Skeletal muscle cell (primary cell): ENCODE measurements at regions not wholly inside any gene's neighbourhood (a gene's known extent, or its start where the extent isn't known, plus 50 kb on each side); places are given as distances from the start of the nearest gene placed in this dataset.

ENCODE experiments used
- DNase-seq: peaks from one replicate; pipeline ENCODE4 v3.0.0-alpha.2; 2010; ENCODE audit warnings: low read depth
- H3K4me3 ChIP-seq: 2 replicates; pipeline ENCODE4 v1.5.1; 2011; ENCODE audit warnings: low read depth, mild to moderate bottlenecking, control low read depth, low read length, moderate library complexity

DNA sequence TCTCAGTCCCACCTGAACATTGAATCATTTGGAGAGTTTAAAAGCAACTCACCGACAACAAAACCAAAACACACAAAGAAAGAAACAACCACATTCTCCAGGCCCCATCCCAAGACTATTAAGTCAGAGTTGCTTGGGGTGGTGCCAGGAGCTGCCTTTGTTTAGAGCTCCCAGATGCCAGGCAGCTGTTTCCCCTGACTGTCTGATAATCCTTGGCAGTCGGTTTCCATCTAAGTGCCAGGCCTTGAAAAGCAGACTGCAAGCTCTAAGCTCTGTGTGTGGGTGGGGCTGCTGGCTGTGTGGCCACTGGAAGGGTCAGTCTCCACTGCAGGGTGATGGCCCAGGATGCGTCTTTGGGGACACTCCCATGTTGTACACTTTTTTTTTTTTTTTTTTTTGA is 255.3 kb upstream of the AGAP1 start:
- no peak overlapping the region for H3K4me3 ChIP-seq
- peak; percentile 61 for DNase-seq

GRCh38 chr2:235240574-235240973 is 253.3 kb upstream of the AGAP1 start:
- no peak for DNase-seq
- H3K4me3 ChIP-seq: no peak overlapping the region

DNA sequence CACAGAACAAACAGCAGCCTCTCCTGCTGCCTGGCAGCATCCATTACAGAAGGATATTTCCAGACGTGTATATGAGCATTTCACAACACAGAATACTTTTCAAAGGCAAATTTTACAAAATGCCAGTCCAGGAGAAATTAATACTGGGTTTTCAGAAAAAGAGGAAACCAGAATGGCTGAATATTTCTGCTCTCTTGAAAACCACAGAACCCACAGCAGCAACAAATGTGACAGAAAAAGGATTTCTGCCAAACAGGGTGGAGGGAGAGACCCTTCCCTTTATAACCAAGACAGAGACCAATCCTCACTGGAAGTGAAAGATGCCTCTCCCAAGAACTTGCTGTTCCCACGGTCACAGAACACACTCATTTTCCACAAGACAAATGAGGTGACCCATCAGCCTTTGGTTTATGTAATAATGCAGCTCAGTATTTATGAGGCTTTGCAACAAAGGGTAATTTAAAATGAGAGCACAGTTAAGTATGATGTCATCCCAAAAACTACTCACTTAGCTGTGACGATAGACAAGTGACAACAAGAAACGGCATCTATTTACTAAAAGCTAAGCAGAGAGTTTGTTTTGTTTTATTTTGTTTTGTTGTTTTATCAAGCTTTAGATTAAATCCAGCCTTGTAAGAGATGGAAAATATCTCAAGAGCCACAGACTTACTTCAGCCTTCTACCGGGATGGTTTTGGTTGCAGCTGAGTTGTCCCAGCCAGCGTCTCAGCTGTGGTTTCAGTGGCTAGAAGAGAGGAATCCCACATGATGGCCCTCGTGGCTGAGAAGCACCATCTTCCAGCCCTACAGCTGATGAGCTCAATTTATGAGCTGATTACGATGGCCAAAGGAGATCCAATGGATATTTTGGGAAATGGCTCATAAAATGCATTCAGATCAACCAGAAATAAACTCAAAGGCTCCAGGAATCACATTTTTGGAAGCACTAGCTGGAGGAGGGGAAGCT is 249.3 kb upstream of the AGAP1 start:
- no peak for DNase-seq
- H3K4me3 ChIP-seq: no peak overlapping the region

DNA sequence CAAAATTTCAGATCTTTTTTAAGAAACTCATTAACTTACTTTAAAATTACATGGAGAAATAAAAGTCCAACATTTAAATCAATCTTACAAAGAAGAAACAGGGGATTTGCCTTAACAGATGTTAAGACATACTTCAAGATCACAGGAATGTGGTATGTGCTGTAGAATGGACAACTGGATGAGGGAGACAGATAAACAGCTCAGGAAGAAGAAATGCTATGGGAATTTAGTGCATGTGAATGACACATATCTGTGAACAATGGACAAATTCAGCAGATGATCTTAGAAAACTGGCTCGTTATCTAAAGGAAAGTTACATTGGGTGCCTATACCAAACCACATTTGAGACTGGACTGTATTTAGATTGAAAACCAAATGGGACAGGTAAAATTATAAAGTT is 246.8 kb upstream of the AGAP1 start:
- no peak for DNase-seq
- no peak overlapping the region for H3K4me3 ChIP-seq

DNA sequence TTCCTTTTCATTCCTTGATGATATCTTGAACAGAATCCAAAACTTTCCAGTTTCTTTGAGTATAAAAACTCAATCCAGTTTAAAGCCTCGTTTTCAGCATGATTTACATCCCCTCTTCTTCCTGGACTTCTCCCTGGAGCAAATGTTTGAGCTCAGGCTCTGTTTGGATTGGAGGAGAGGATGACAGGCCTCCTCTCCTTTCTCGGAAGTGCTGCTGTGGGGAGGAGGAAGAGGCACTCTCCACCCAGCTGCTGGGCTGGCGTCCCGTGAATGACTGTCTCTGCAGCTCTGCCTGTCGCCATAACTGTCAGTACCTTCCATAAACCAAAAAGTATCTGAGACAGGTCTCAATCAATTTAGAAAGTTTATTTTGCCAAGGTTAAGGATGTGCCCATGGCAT is 238.2 kb upstream of the AGAP1 start:
- no peak overlapping the region for H3K4me3 ChIP-seq
- no peak for DNase-seq

GRCh38 chr2:235257590-235257989 is 236.3 kb upstream of the AGAP1 start:
- no peak overlapping the region for H3K4me3 ChIP-seq
- DNase-seq: no peak

GRCh38 chr2:235262750-235263149 is 231.1 kb upstream of the AGAP1 start:
- DNase-seq: no peak
- no peak overlapping the region for H3K4me3 ChIP-seq

DNA sequence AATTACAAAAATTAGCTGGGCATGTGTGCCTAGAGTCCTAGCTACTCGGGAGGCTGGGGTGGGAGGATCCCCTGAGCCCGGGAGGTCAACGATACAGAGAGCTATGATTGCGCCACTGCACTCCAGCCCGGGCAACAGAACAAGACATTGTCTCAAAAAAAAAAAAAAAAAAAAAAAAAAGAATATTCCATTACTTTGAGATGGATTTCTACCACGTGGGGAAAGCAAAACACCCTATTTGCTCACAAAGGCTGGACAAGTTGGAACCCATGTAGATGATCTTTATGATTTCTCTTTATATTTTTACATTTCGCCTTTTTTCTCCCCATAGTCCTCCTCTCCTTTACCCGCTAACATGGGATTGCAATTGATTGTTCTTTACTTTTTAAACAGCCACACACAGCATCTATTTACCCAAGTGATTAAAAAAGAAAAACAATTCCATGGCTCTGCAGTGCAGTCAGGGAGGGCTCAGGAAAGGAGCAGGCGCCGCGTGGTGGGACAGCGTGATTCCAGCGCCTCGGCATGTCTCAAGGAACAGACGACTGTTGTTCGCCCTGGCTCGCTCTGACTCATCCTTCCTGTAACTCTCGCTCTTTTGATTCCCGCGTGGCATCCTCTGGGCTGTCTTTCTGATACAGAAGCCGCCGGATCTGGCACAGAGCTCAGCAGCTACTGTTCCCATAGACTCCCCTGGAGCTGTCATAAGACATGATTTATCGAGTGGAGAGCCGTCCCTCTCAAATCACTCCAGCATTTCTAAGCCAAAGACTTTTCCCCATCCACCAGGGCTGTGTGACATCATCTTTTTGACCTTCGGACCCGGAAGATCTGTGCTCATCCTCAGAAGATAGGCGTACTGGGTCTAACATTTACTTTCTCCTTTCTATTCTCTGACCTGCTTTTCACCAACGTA is 230.4 kb upstream of the AGAP1 start:
- H3K4me3 ChIP-seq: peak overlapping the region; percentile 9
- DNase-seq: peak; percentile 93

GRCh38 chr2:235264121-235264493 is 229.7 kb upstream of the AGAP1 start:
- H3K4me3 ChIP-seq: no peak overlapping the region
- no peak for DNase-seq

DNA sequence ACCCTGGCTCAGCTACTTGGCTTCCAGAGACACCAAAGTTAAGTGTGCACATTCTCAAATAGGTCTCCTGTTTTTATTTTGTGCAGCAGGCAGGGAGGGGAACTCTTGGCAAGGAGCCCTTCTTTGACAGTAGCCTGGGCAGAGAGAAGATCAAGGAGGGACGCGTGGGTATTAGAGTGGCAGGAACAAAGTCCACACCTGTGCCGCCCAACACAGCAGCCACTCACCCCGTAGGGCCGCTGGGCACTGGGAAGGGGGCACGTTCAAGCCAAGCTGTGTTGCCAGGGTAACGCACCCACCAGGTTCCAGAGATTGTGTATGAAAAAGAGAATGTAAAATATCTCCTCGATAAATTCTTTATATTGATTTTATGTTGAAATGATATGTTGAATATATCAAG is 229.3 kb upstream of the AGAP1 start:
- no peak for DNase-seq
- no peak overlapping the region for H3K4me3 ChIP-seq

DNA sequence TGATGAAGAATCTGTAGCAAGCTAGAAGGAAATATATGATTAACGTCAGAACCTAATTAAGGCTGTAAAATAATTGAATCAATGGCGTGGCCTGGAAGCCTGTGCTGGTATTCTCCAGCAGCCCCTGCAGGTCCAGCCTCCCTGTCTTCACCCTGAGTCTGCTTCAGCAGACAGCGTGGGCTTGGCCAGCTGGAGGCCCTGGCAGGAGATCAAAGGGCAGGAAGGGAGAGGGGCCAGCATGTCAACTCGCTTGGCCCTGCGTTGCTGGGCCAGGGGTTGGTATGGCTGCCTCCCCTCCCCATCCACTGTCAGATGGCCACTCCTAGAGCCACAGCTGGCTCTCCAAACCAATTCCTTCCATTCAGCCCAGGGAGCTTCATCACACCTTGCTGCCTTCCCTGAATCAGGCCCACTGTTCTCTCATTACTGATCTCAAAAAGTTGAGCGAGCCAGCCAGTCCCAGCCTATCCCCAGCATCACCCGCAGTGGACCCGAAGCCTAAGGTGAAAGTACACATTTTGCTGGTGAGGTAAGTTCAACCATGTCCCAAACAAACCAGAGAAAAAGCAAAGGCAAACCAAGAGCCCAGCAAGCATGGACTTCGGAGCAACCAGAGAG is 228.4 kb upstream of the AGAP1 start:
- no peak overlapping the region for H3K4me3 ChIP-seq
- no peak for DNase-seq

DNA sequence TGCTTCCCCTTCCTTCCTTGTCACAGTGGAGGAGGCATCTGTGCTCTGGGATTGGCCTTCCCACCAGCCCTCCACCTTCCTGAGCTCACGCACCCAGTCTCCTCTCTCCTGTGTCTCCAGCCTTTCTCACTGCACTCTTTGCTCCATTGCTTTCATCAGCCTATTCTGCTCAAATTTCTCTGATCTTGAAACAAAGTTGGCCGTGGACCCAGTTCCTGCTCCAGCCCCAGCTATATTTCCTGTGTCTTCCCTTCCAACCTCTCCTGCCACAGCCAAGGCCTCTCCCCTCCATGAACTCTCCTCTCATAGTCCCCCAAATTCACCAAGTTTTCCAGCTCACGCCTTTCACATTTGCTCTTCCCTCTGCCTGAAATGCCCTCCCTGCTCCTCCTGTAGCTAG is 226.6 kb upstream of the AGAP1 start:
- DNase-seq: no peak
- H3K4me3 ChIP-seq: no peak overlapping the region

DNA sequence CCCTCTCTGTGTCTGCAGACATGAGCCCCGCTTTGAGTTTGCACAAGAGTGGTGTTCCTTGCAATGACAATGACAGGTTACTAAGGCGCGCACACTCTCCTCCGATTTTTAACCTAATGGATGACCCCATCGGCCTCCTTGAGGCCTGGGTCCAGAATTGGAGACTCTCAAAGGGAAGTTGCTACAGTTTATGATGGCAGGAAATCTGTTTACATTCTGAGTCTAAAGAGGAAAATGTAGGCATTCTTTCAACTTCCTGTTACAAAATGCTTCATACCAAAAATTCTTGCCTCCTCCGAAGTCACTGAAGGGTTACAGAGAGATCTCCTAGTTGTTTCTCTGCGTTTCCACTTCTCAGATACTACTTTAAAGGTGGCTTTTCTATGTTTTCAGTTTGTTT is 225.3 kb upstream of the AGAP1 start:
- H3K4me3 ChIP-seq: no peak overlapping the region
- no peak for DNase-seq

DNA sequence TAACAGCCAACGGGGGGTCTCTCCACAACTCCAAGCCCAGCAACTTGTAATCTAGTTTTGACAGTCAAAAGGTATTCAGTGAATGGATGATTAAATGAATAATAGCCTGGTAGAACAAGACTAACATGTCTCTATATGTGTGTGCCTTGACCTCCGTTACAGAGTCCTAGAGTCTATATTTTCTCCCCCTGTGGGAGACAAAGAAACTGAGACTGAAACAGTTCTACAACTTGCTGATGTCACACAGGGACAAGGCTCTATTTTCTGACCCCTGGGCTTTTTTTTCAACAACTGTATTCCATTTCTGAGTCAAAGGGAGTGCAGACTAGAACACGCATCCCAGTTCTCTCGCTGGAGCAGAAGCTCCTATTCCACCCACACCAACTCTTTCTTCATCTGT is 223.6 kb upstream of the AGAP1 start:
- DNase-seq: no peak
- H3K4me3 ChIP-seq: no peak overlapping the region

DNA sequence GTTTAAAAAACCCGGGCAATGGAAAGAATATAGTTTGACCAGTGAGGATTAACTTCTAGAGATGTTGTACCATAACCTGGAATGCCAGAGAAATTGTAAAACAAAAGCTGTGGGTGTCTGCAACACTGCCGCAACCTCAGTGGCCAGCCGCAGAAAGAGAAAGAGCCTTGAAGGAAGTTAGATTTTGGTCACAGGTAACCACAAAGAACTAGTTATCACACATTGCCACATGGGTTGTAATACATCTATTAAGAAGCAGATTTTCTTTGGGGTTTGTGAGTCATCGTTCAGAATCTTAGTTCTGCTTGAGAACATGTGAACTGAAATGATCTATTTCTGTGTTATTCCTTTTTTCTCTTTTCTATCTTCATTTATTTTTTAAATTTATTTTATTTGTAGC is 222.9 kb upstream of the AGAP1 start:
- no peak for DNase-seq
- H3K4me3 ChIP-seq: no peak overlapping the region

GRCh38 chr2:235271936-235272335 is 221.9 kb upstream of the AGAP1 start:
- H3K4me3 ChIP-seq: no peak overlapping the region
- DNase-seq: no peak

DNA sequence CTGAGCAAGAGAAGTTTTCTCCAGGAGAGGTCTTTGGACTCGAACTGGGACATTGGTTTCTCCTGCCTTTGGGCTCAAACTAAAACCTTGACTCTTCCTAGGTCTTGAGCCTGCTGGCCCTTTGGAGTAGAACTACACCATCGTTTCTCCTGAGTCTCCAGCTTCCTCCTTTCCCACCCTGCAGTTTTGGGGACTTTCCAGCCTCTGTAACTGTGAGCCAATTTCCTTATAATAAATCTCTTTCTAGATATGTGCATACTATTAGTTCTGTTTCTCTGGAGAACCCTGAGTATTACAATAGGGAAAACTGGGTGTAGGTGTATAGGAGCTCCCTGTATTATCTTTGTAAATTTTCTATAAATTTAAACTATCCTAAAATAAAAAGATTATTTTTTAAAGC is 219.8 kb upstream of the AGAP1 start:
- DNase-seq: no peak
- no peak overlapping the region for H3K4me3 ChIP-seq

DNA sequence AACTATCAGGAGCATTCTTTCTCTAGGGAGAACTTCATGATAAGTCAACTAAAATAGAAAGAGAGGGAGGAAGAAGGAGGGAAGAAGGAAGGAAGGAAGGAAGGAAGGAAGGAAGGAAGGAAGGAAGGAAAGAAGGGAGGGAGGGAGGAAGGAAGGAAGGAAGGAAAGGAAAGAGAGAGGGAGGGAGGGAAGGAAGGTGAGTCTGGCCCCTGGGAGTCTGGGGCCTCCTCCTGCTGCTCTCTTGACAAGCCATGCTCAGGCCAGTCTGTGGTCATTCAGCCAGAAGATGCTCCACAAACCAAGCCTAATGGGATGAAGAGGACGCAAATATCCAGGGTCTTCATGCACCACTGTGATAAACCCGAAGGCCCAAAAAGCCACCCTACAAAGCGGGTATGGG is 216.4 kb upstream of the AGAP1 start:
- H3K4me3 ChIP-seq: no peak overlapping the region
- DNase-seq: no peak

DNA sequence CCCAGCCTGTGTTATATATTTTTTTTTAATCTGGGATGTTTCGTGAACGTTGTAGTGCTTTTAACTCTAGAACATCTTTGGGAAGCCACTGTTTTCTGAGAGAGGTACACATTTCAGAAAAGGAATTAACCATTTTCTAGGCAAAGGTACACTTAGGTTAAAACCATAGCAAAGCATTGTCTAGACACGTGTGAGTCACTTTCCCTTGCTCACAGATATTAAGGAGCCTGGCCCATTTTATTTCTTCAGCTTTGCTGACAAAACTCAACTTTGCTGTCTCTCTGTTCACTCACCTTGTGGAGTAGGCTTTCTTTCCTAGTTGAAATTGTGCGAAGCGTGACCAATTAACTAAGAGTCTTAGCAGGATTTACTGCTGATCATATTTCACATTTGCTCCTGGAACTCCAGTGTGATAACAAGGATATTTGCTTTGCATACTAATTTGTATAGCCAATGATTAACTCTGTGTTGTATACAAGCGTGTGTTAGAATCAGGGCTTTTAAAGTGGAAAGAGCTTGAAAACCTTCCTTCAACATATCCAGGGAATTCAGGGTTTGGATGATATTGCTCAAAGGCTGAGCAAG is 215.0 kb upstream of the AGAP1 start:
- H3K4me3 ChIP-seq: no peak overlapping the region
- no peak for DNase-seq

GRCh38 chr2:235279965-235280364 is 213.9 kb upstream of the AGAP1 start:
- DNase-seq: no peak
- no peak overlapping the region for H3K4me3 ChIP-seq
